ENCODE measurements at regions not wholly inside any gene's neighbourhood (a gene's known extent, or its start where the extent isn't known, plus 50 kb on each side); places are given as distances from the start of the nearest gene placed in this dataset.

GRCh38 chr20:48384147-48384818, 443.5 kb downstream of the PREX1 start:
- no peaks in the 10 kb centered on the region for H3F3A ChIP-seq (ENCODE audit: low read depth)
- no peaks in the 10 kb centered on the region for H3K9me2 ChIP-seq (replicated peaks; ENCODE audit: low read depth, low read length)
- no peaks in the 10 kb centered on the region for H3K27me3 ChIP-seq (ENCODE audit: insufficient read depth, low read length, poor library complexity, severe bottlenecking)
- H4K20me1 ChIP-seq (ENCODE audit: insufficient read depth, low read length, poor library complexity, severe bottlenecking), result no peaks in the 10 kb centered on the region
- no peaks in the 10 kb centered on the region for H3K4me1 ChIP-seq (ENCODE audit: insufficient read depth, low read length, poor library complexity, severe bottlenecking)
- TF ChIP-seq EZH2phosphoT487 (IDR thresholded peaks at IDR 0.05; ENCODE audit: borderline replicate concordance) (no peak), CTCF (conservative IDR thresholded peaks at IDR 0.05; ENCODE audit: low read length) (no peak)
- no peak overlapping the region for H2AFZ ChIP-seq (ENCODE audit: low read length)
- H3K36me3 ChIP-seq (ENCODE audit: insufficient read depth, low read length), result no peaks in the 10 kb centered on the region
- H3K4me2 ChIP-seq (ENCODE audit: low read depth, low read length, poor library complexity, severe bottlenecking), result no peak overlapping the region
- H3K9ac ChIP-seq (ENCODE audit: low read depth, low read length, poor library complexity, severe bottlenecking), result no peak overlapping the region
- no peaks in the 10 kb centered on the region for H3K79me2 ChIP-seq (ENCODE audit: insufficient read depth, low read length)
- peaks cover 5% of the 10 kb centered on the region; the same call in 1 of the 2 replicates for H3K9me3 ChIP-seq (ENCODE audit: insufficient read depth, low read depth, low read length)
- no peak overlapping the region for H3K4me3 ChIP-seq (ENCODE audit: low read length, poor library complexity, severe bottlenecking)

- no peak for TF ChIP-seq CTCF (conservative IDR thresholded peaks at IDR 0.05; ENCODE audit: low read length)
- TF ChIP-seq EZH2phosphoT487 (IDR thresholded peaks at IDR 0.05; ENCODE audit: borderline replicate concordance), result no peak
- Histone ChIP-seq H3K9me3 (ENCODE audit: insufficient read depth, low read depth, low read length) (peaks cover 5% of the 10 kb centered on the region; the same call in 1 of the 2 replicates), H2AFZ (ENCODE audit: low read length) (no peak overlapping the region), H3K4me3 (ENCODE audit: low read length, poor library complexity, severe bottlenecking) (no peak overlapping the region), H3K4me2 (ENCODE audit: low read depth, low read length, poor library complexity, severe bottlenecking) (no peak overlapping the region), H3K9me2 (replicated peaks; ENCODE audit: low read depth, low read length) (no peaks in the 10 kb centered on the region), H3F3A (ENCODE audit: low read depth) (no peaks in the 10 kb centered on the region), H3K4me1 (ENCODE audit: insufficient read depth, low read length, poor library complexity, severe bottlenecking) (no peaks in the 10 kb centered on the region), H4K20me1 (ENCODE audit: insufficient read depth, low read length, poor library complexity, severe bottlenecking) (no peaks in the 10 kb centered on the region), H3K27me3 (ENCODE audit: insufficient read depth, low read length, poor library complexity, severe bottlenecking) (no peaks in the 10 kb centered on the region), H3K36me3 (ENCODE audit: insufficient read depth, low read length) (no peaks in the 10 kb centered on the region), H3K79me2 (ENCODE audit: insufficient read depth, low read length) (no peaks in the 10 kb centered on the region), H3K9ac (ENCODE audit: low read depth, low read length, poor library complexity, severe bottlenecking) (no peak overlapping the region)
Measured at GRCh38 chr20:48383252-48383651, 444.5 kb downstream of the PREX1 start.

- H3K36me3 ChIP-seq (ENCODE audit: insufficient read depth, low read length), result no peaks in the 10 kb centered on the region
- no peak overlapping the region for H3K4me2 ChIP-seq (ENCODE audit: low read depth, low read length, poor library complexity, severe bottlenecking)
- H4K20me1 ChIP-seq (ENCODE audit: insufficient read depth, low read length, poor library complexity, severe bottlenecking), result no peaks in the 10 kb centered on the region
- H3K27me3 ChIP-seq (ENCODE audit: insufficient read depth, low read length, poor library complexity, severe bottlenecking), result no peaks in the 10 kb centered on the region
- H3K4me3 ChIP-seq (ENCODE audit: low read length, poor library complexity, severe bottlenecking), result no peak overlapping the region
- peaks cover 5% of the 10 kb centered on the region; the same call in 1 of the 2 replicates for H3K9me3 ChIP-seq (ENCODE audit: insufficient read depth, low read depth, low read length)
- TF ChIP-seq EZH2phosphoT487 (IDR thresholded peaks at IDR 0.05; ENCODE audit: borderline replicate concordance) (no peak), CTCF (conservative IDR thresholded peaks at IDR 0.05; ENCODE audit: low read length) (no peak)
- no peaks in the 10 kb centered on the region for H3K79me2 ChIP-seq (ENCODE audit: insufficient read depth, low read length)
- H3F3A ChIP-seq (ENCODE audit: low read depth), result no peaks in the 10 kb centered on the region
- no peak overlapping the region for H2AFZ ChIP-seq (ENCODE audit: low read length)
- no peaks in the 10 kb centered on the region for H3K9me2 ChIP-seq (replicated peaks; ENCODE audit: low read depth, low read length)
- H3K4me1 ChIP-seq (ENCODE audit: insufficient read depth, low read length, poor library complexity, severe bottlenecking), result no peaks in the 10 kb centered on the region
- H3K9ac ChIP-seq (ENCODE audit: low read depth, low read length, poor library complexity, severe bottlenecking), result no peak overlapping the region
Measured at GRCh38 chr20:48382304-48382703, 445.5 kb downstream of the PREX1 start.
